ENCODE measurements at regions not wholly inside any gene's neighbourhood (a gene's known extent, or its start where the extent isn't known, plus 50 kb on each side); places are given as distances from the start of the nearest gene placed in this dataset.

DNA sequence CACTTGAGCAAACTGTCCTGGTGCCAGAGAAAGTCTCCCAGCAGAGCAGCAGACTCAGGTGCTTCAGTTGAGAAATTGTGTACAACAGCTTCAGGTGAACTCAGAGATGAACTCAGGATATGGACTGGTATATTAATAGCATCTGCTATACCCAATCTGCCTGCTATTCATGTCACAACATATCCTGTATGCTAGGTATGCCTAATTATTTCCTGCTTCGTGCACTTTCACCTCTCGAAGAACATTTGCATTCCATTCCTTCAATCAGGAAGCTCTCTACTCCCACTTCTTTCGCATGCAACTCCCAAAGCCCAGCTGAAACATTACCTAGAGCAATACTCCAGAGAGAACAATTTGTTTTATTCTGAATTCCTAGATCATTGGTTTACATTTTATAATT, 207.7 kb downstream of the KCNA4 start:
- in situ Hi-C loops (cut with HindIII; ENCODE audit: low pct_ligation_motif_present, low sequenced_read_pairs) = no loop called here
- DNase-seq = no peak

DNA sequence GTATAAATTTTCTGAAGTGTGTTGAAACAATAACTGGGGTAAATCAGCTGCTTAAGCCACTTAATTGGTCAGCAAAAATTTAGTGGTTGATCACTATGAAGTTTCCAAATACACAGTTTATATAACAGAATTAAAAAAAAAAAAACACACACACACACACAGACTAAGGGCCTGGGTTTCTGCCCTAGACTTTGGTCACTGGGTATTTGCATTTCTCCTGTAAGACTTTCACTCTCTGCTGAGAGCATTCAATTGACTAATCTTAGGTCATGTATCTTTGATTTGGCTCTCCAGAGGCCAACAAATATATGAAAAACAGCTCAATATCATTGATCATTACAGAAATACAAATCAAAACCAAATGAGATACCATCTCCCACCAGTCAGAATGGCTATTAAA, 214.3 kb downstream of the KCNA4 start:
- Histone ChIP-seq H3K27me3 (replicated peaks) (no peaks in the 10 kb centered on the region), H3K27ac (no peak overlapping the region), H3K4me3 (ENCODE audit: low read depth, low read length) (no peak overlapping the region), H3K36me3 (replicated peaks) (no peaks in the 10 kb centered on the region)
- TF ChIP-seq, protein P1, sequence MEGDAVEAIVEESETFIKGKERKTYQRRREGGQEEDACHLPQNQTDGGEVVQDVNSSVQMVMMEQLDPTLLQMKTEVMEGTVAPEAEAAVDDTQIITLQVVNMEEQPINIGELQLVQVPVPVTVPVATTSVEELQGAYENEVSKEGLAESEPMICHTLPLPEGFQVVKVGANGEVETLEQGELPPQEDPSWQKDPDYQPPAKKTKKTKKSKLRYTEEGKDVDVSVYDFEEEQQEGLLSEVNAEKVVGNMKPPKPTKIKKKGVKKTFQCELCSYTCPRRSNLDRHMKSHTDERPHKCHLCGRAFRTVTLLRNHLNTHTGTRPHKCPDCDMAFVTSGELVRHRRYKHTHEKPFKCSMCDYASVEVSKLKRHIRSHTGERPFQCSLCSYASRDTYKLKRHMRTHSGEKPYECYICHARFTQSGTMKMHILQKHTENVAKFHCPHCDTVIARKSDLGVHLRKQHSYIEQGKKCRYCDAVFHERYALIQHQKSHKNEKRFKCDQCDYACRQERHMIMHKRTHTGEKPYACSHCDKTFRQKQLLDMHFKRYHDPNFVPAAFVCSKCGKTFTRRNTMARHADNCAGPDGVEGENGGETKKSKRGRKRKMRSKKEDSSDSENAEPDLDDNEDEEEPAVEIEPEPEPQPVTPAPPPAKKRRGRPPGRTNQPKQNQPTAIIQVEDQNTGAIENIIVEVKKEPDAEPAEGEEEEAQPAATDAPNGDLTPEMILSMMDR (IDR thresholded peaks at IDR 0.05; ENCODE audit: low read depth, low read length, missing control alignments) = no peak
- no peak for DNase-seq
- in situ Hi-C loops (cut with HindIII; ENCODE audit: low pct_ligation_motif_present, low sequenced_read_pairs) = no loop called here

More for the DNA sequence above, 207.7 kb downstream of the KCNA4 start:
- H3K4me3 ChIP-seq (ENCODE audit: low read depth, low read length) = no peak overlapping the region
- no peak overlapping the region for H3K27ac ChIP-seq
- H3K27me3 ChIP-seq (replicated peaks) = no peaks in the 10 kb centered on the region
- H3K36me3 ChIP-seq (replicated peaks) = no peaks in the 10 kb centered on the region
- TF ChIP-seq, protein P1 (IDR thresholded peaks at IDR 0.05; ENCODE audit: low read depth, low read length, missing control alignments) = no peak

DNA sequence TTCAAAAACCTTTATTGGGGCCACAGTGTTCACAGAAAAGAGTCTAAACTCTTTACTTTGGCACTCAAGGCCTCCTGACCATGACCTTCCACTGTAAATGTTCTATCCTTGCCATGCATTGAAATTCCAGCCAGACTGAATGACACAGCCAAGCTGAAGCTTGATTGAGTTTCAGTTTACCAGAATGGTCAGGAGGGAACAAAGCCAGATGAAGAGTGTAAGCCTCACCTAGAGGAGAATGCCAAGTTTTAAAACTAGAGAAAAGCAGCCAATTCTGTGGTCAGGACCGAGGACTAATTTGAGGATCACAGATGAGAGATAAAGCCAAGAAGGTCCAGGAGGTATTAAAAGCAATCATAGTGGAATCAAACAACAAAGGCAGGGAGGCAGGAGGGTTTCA, 215.3 kb downstream of the KCNA4 start:
- TF ChIP-seq, protein P1 (IDR thresholded peaks at IDR 0.05; ENCODE audit: low read depth, low read length, missing control alignments) = no peak
- DNase-seq = no peak
- no peaks in the 10 kb centered on the region for H3K36me3 ChIP-seq (replicated peaks)
- H3K27me3 ChIP-seq (replicated peaks) = no peaks in the 10 kb centered on the region
- in situ Hi-C loops (cut with HindIII; ENCODE audit: low pct_ligation_motif_present, low sequenced_read_pairs) = no loop called here
- H3K27ac ChIP-seq = no peak overlapping the region
- no peak overlapping the region for H3K4me3 ChIP-seq (ENCODE audit: low read depth, low read length)

DNA sequence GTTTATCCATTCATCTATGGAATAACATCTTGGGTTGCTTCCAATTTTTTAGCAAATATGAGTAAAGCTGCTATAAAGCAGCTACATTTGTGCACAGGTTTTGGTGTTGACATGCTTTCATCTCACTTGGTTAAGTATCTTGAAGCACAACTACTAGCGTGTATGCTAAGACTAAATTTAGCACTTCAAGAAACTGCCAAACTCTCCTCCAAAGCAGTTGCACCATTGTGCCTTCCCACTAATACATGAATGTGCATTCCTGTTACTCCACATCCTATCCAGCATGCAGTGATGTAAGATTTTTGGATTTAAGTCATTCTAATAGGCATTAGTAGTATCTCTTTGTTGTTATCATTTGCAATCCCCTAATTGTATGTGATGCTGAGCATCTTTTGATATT, 230.7 kb downstream of the KCNA4 start:
- in situ Hi-C loops (cut with HindIII; ENCODE audit: low pct_ligation_motif_present, low sequenced_read_pairs) = no loop called here

DNA sequence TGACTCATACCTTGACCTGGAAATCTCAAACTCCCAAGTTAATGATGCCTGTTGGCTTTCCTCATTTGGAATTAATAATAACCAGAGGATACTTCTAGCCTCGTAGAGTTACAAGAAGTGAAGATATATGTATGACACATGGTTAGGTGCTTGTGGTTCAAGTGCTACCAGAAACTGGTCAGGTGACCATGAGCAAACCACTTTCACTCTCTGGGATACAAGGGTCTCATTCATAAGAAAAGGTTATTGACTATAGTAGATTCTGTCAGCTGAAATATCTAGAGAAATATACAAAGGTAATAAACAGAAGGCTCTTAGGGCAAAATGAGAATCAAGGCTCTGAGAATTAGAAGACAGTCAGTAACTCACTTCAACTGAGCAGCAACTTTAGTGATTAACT, 233.3 kb downstream of the KCNA4 start:
- Histone ChIP-seq H3K27me3 (replicated peaks) (no peaks in the 10 kb centered on the region), H3K27ac (no peak overlapping the region), H3K36me3 (replicated peaks) (no peaks in the 10 kb centered on the region), H3K4me3 (ENCODE audit: low read depth, low read length) (no peak overlapping the region)
- in situ Hi-C loops (cut with HindIII; ENCODE audit: low pct_ligation_motif_present, low sequenced_read_pairs) = no loop called here
- TF ChIP-seq, protein P1 (IDR thresholded peaks at IDR 0.05; ENCODE audit: low read depth, low read length, missing control alignments) = no peak
- no peak for DNase-seq

More for the DNA sequence above, 230.7 kb downstream of the KCNA4 start:
- H3K27me3 ChIP-seq (replicated peaks) = no peaks in the 10 kb centered on the region
- H3K4me3 ChIP-seq (ENCODE audit: low read depth, low read length) = no peak overlapping the region
- DNase-seq = no peak
- TF ChIP-seq, protein P1 (IDR thresholded peaks at IDR 0.05; ENCODE audit: low read depth, low read length, missing control alignments) = no peak
- H3K27ac ChIP-seq = no peak overlapping the region
- no peaks in the 10 kb centered on the region for H3K36me3 ChIP-seq (replicated peaks)

DNA sequence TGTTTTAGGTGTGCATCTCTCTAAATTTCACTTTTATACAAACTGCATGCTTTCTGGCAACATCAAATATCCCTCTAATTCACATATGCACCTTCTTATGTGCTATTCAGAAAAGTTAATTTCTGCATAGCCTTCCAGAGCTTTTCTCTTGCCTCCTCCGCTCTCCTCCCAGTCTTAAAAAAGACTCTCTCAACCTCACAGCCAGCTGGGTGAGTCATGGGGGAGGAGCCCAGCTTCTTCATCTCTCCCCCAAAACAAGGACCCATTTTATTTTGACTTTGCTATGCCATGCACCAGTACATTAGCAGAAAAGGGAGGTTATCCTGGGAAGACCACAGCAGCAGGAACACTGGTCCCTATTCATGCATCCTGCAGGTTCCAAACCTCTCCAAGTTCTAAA, 234.4 kb downstream of the KCNA4 start:
- TF ChIP-seq, protein P1 (IDR thresholded peaks at IDR 0.05; ENCODE audit: low read depth, low read length, missing control alignments) = no peak
- H3K36me3 ChIP-seq (replicated peaks) = no peaks in the 10 kb centered on the region
- no peak overlapping the region for H3K4me3 ChIP-seq (ENCODE audit: low read depth, low read length)
- no peak overlapping the region for H3K27ac ChIP-seq
- H3K27me3 ChIP-seq (replicated peaks) = no peaks in the 10 kb centered on the region
- no peak for DNase-seq
- in situ Hi-C loops (cut with HindIII; ENCODE audit: low pct_ligation_motif_present, low sequenced_read_pairs) = no loop called here

Data from brain microvascular endothelial cell (primary cell).